MCF 10A (cell line): ENCODE measurements at regions not wholly inside any gene's neighbourhood (a gene's known extent, or its start where the extent isn't known, plus 50 kb on each side); places are given as distances from the start of the nearest gene placed in this dataset.

Source experiments
- BruUV-seq: library from RNA; stranded (reverse); fragments of 400-500 nt; replicated peaks from 2 replicates; lab custom pipeline; 2021; lab: Mats Ljungman, UMichigan
- CTCF ChIA-PET: fragments of 300-600 bp; sonication (Branson Sonifier 250); formaldehyde crosslinking; extraction: SDS; loops from one replicate; lab custom pipeline; 2021; ENCODE audit warnings: antibody characterized with exemption, inconsistent platforms; lab: Yijun Ruan, JAX
- POLR2A ChIA-PET: fragments of 300-600, 350-650 bp; sonication (Branson Sonifier 250); formaldehyde crosslinking; extraction: SDS; loops from one replicate; lab custom pipeline; 2020; ENCODE audit warnings: antibody characterized with exemption, inconsistent platforms; lab: Yijun Ruan, JAX
- DNase-seq: peaks from one replicate; pipeline ENCODE4 v3.0.0-alpha.2; 2018; ENCODE audit not compliant: unreplicated experiment
- H3K27ac Mint-ChIP-seq: one replicate; pipeline ENCODE4 v1.8.0; 2022; ENCODE audit warnings: mild to moderate bottlenecking, low read depth, mixed read lengths; ENCODE audit not compliant: unreplicated experiment
- H3K27me3 Mint-ChIP-seq: one replicate; pipeline ENCODE4 v1.8.0; 2022; ENCODE audit warnings: mixed read lengths; ENCODE audit not compliant: insufficient read depth, unreplicated experiment
- H3K36me3 Mint-ChIP-seq: one replicate; pipeline ENCODE4 v1.8.0; 2022; ENCODE audit warnings: mild to moderate bottlenecking, moderate library complexity, mixed read lengths; ENCODE audit not compliant: insufficient read depth, unreplicated experiment
- H3K4me1 Mint-ChIP-seq: one replicate; pipeline ENCODE4 v1.8.0; 2022; ENCODE audit warnings: mixed read lengths; ENCODE audit not compliant: insufficient read depth, unreplicated experiment
- H3K4me3 Mint-ChIP-seq: one replicate; pipeline ENCODE4 v1.8.0; 2022; ENCODE audit warnings: mild to moderate bottlenecking, moderate library complexity, mixed read lengths; ENCODE audit not compliant: unreplicated experiment
- H3K9me3 Mint-ChIP-seq: one replicate; pipeline ENCODE4 v1.8.0; 2022; ENCODE audit warnings: mixed read lengths; ENCODE audit not compliant: unreplicated experiment
- CTCF ChIP-seq: fragments of 200-600 bp; IDR thresholded peaks from one replicate; pipeline ENCODE4 v1.8.0; 2022; ENCODE audit warnings: antibody characterized with exemption, mild to moderate bottlenecking; ENCODE audit not compliant: unreplicated experiment
- intact Hi-C: fragments of 100-400 bp; cut with micrococcal nuclease; formaldehyde crosslinking; loops from 2 replicates; pipeline ENCODE4 v1.14.1; 2022

DNA sequence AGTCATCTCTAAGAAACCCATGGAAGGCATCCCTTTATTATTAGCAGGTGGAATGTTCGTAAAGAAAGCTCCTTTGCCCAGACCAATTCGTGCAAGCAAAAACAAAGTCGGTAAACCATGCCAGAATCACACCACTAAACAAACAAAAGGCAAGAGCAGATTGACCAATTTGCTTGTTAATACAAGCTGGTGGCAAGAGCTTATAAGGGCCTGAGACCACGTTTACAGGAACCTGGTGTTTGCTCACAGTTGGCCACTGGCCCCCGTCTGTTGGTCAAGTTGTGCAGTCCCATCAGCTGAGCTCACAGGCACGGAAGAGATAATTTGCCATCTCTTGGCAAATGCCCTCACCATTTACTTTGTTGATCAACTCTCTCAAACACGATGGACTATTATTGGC is 342.2 kb upstream of the MKI67 start:
- Mint-ChIP-seq H3K4me3 (no peak overlapping the region), H3K9me3 (no peaks in the 10 kb centered on the region), H3K4me1 (no peaks in the 10 kb centered on the region), H3K27me3 (no peaks in the 10 kb centered on the region), H3K27ac (no peak overlapping the region), H3K36me3 (no peaks in the 10 kb centered on the region)
- DNase-seq: no peak
- ChIA-PET POLR2A (no interaction called here), CTCF (interaction anchor here (0.9 kb wide), 1 partner anchor 162 kb away, joined by 3 read pairs; no protein-coding TSS in a partner anchor)
- no peak for TF ChIP-seq CTCF
- BruUV-seq: no TSS peak
- intact Hi-C loops: no loop called here

DNA sequence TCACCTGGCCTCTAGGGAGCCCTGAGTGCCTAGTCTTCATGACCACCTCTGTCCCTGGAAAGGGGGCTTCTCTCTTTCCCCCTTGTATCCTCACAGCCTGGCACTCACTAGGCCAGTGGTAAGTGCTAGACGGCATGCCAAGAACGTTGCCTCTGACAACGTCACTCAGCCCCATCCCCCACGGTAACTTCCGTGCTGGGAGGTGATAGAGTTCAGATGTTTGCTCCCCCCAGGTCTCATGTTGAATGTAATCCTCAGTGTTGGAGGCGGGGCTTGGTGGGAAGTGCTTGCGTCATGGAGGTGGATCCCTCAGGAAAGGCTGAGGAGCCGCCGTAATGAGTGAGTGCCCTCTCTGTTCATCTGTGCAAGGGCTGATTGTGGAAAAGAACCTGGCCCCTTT is 343.3 kb upstream of the MKI67 start:
- DNase-seq: no peak
- no peaks in the 10 kb centered on the region for H3K36me3 Mint-ChIP-seq
- no peaks in the 10 kb centered on the region for H3K27me3 Mint-ChIP-seq
- POLR2A ChIA-PET: no interaction called here
- CTCF ChIA-PET: no interaction called here
- H3K9me3 Mint-ChIP-seq: no peaks in the 10 kb centered on the region
- intact Hi-C loops: no loop called here
- H3K4me1 Mint-ChIP-seq: no peaks in the 10 kb centered on the region
- no peak for TF ChIP-seq CTCF
- H3K27ac Mint-ChIP-seq: no peak overlapping the region
- no peak overlapping the region for H3K4me3 Mint-ChIP-seq
- no TSS peak for BruUV-seq

DNA sequence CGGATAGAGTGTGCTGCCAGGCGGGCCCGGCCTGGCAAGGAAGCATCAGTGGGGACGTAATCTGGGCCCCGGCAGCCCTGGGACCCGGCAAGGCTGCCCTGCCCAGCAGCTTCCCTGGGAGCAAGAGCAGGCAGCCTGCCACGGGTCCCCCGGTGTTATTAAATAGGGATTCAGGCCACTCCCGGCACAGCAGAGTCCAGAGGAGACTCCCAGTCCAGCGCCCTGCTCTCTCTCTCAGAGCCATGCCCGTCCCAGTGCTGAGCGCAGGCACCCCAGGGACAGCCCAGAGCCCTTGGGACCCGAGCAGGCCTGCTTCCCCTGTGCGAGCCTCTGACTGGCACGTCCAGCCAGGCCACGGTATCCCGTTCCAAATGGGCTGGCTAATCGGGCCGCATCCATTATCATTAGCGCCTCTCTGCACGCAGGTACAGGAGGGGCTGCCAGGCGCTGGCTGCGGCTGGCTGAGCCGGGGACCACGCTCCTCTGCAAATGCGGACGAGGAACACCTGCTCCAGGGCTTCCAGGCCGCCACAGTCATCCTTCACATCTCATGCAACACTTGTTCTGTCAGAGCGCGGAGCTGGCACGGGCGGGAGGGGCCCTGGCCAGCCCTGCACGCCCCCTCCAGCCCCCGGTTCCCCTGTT is 344.2 kb upstream of the MKI67 start:
- H3K4me1 Mint-ChIP-seq: no peaks in the 10 kb centered on the region
- H3K9me3 Mint-ChIP-seq: no peaks in the 10 kb centered on the region
- intact Hi-C loops: no loop called here
- TF ChIP-seq CTCF: no peak
- no peak overlapping the region for H3K4me3 Mint-ChIP-seq
- no peaks in the 10 kb centered on the region for H3K27me3 Mint-ChIP-seq
- POLR2A ChIA-PET: no interaction called here
- no peak for DNase-seq
- no TSS peak for BruUV-seq
- H3K27ac Mint-ChIP-seq: no peak overlapping the region
- H3K36me3 Mint-ChIP-seq: no peaks in the 10 kb centered on the region
- CTCF ChIA-PET: no interaction called here

DNA sequence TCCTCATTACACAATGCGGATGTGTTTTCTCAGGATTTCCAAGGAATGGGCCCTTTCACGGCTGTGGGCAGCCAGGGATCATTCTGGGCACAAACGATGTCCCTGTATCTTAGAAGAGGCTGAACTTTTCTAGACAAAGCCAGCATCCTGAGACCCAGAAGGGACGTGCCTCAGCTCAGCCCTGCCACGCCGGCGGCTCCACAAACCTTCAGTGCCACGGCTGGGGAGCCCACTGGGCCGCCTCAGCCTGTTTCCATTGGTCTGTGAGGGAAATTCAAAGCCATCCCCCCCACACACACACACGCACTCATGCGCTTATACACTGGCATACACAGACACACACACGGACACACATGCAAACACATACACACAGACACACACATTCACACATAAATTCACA is 344.9 kb upstream of the MKI67 start:
- CTCF ChIA-PET: no interaction called here
- POLR2A ChIA-PET: no interaction called here
- no peaks in the 10 kb centered on the region for H3K9me3 Mint-ChIP-seq
- H3K4me3 Mint-ChIP-seq: no peak overlapping the region
- DNase-seq: no peak
- no peak overlapping the region for H3K27ac Mint-ChIP-seq
- H3K4me1 Mint-ChIP-seq: no peaks in the 10 kb centered on the region
- intact Hi-C loops: no loop called here
- BruUV-seq: no TSS peak
- TF ChIP-seq CTCF: no peak
- H3K27me3 Mint-ChIP-seq: no peaks in the 10 kb centered on the region
- H3K36me3 Mint-ChIP-seq: no peaks in the 10 kb centered on the region
